ENCODE measurements at regions not wholly inside any gene's neighbourhood (a gene's known extent, or its start where the extent isn't known, plus 50 kb on each side); places are given as distances from the start of the nearest gene placed in this dataset.
A peak's percentile ranks its signal among the peaks of the same experiment; 100 is the strongest.
"Not testable (repeated sequence)": the region's sequence is repeated elsewhere in the genome, so short reads cannot be mapped to it uniquely, and the experiment has no call there.

DNA sequence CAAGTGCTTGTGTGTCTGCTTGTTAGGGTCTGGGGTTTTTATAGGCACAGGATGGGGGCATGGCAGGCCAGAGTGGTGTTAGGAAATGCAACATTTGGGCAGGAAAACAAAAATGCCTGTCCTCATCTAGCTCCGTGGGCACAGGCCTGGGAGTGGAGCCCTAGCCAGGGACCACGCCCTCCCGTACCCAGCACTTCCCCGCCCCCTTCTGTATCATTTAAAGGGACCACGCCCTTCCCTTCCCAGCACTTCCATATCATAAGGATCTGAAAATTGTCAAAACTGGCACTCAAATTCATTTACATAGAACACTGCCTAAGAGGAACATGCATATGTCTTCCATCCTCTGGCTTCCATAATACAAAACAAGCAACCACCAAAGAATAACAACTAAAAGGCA lies 185.8 kb downstream of the B3GLCT start:
- peak; percentile 51 for DNase-seq

DNA sequence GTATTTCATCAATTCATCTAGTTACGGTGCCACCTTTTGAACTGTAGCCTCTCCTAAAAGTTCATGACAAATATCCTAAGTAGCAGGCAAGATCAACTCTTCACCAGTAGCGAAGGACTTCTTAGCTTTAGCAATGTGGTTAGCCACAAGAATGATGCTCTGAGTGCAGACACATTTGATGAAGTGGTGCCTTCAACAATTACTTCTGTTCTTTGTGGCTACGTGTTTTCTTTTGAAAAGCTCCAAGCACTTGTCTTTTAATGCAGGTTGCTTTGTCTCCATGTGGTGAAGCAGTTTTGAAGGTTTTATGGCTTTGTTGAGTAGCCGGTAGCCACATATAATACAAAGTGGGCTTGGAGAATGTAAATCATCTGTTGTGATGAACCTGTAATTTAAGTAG lies 194.7 kb downstream of the B3GLCT start:
- no peak for DNase-seq

DNA sequence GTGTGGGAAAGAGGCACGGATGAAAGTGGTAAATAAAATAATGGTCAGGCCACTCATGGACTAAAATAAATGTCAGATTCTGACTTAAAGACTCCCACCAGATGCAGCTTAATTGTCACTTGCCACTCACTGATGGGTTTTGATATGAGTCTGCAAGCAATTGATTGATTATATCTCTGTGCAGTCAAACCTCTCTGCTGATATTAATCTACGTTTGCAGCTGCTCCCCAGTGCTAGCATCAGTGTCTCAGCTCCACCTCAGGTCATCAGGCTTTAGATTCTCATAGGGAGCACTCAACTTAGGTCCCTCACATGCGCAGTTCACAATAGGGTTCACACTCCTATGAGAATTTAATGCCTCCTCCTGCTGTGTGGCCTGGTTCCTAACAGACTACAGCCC lies 195.3 kb downstream of the B3GLCT start:
- DNase-seq, result no peak

DNA sequence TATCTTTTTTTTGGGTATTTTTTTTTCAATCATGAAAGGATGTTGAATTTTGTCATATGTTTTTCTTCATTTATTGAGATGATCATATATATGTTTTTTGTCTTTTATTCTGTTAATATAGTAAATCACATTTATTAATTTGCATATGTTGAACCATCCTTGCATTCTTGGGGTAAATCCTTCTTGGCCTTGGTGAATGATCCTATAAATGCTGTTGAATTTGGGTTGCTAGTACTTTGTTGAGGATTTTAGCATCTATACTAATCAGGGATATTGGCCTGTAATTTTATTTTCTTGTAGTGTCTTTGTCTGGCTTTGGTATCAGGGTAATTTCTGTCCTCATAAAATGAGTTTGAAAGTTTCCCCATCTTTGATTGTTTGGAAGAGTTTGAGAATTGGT lies 199.9 kb downstream of the B3GLCT start:
- DNase-seq, result no peak

- not testable (repeated sequence) for DNase-seq
Measured at GRCh38 chr13:31403711-31404110, 203.9 kb downstream of the B3GLCT start.

GRCh38 chr13:31408927-31409326 lies 209.2 kb downstream of the B3GLCT start:
- DNase-seq, result no peak

DNA sequence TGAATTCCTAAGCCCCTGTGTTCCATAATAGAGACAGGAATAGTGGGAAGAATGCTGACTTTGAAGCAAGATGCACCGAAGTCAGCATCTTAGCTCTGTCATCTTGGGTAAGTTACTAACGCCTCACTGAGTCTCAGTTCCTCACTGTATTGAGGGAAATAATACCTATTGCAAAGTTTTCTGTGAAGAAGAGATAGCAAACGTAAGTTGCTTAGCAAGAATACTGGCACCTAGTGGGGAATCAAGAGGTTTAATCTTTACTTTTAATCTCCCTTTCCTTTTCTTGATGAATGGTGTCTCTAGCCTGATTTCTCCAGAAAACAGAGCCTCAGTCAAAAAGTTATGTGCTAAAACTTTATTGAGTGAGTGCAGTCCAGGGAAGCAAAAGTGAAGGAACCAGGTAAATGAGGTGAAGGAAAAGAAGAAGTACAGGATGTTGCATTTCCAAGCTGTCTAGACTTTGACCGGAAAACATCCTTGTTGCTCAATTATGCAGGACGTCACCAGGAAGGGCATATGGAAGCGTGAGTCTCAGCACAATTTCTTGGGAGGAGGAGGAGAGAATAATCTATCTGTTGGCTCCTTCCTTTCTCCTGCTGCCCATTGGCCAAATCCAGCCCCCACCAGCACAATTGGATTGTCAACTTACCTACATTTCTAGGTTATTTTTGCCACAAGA lies 210.0 kb downstream of the B3GLCT start:
- peak; percentile 29 for DNase-seq

GRCh38 chr13:31413516-31413915 lies 213.7 kb downstream of the B3GLCT start:
- no peak for DNase-seq

- no peak for DNase-seq
Measured at GRCh38 chr13:31416066-31416465, 216.3 kb downstream of the B3GLCT start.

DNA sequence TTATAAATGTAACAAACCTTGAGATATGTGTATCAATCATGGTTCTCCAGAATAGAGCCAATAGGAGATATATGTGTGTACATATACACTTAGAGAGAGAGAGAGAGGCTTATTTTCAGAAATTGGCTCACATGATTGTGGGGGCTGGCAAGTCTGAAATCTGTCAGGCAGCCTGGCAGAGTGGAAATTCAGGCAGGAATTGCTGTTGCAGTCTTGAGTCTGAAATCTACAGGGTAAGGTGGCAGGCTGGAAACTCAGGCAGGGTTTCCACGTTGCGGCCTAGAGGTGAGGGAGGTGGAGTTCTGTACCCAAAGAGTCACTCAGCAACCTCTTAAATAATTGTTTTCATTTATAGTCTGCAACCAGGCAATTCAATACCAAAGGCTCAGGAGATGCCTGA lies 218.4 kb downstream of the B3GLCT start:
- DNase-seq, result no peak

DNA sequence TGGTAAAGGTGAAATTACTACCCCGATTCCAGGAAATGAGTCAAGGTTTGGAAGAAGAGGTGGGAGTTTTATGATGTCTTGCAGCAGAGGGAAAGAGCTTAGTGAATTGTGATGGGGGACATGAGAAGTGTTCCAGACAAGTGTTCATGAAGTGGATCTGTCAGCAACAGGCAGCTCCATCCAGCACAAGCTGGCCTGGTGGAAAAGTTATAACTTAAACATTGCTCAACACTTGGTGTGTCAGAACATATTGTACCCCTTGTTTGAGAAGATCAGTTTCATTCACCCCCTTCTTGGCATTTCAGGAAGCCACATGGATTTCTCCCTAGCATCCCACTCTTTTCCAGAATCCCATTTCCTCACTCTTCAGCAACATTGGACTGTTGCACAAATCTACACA lies 222.0 kb downstream of the B3GLCT start:
- no peak for DNase-seq

DNA sequence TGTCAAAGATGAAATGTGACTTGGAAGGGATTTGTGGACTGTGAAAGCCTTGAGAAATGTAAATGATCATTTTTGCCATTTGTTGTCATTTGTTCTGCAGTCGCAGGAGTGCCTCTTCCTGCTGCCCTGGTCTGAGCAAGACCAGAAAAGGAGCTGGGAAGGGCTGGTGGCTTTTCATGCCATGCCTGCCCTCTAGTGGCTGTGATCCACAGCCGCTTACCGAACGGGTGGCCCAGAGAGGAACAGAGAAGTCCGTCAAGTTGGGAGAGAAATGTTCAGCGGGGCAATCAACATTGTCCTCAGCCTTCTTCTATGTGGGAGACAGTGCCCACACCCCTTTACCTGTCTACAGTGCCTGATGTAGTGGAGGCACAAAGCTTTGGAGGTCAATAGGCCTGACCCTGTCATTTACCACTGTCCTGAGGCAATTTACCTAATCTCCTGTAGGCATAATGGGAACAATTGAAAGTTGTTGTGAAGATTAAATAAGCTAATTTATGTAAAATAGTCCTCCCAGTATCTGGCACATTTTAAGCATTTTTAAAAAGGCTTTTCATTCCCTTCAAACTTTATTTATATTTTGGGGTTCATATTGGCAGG lies 224.5 kb downstream of the B3GLCT start:
- peak; percentile 91 for DNase-seq

GRCh38 chr13:31426395-31426794 lies 226.6 kb downstream of the B3GLCT start:
- DNase-seq, result no peak

DNA sequence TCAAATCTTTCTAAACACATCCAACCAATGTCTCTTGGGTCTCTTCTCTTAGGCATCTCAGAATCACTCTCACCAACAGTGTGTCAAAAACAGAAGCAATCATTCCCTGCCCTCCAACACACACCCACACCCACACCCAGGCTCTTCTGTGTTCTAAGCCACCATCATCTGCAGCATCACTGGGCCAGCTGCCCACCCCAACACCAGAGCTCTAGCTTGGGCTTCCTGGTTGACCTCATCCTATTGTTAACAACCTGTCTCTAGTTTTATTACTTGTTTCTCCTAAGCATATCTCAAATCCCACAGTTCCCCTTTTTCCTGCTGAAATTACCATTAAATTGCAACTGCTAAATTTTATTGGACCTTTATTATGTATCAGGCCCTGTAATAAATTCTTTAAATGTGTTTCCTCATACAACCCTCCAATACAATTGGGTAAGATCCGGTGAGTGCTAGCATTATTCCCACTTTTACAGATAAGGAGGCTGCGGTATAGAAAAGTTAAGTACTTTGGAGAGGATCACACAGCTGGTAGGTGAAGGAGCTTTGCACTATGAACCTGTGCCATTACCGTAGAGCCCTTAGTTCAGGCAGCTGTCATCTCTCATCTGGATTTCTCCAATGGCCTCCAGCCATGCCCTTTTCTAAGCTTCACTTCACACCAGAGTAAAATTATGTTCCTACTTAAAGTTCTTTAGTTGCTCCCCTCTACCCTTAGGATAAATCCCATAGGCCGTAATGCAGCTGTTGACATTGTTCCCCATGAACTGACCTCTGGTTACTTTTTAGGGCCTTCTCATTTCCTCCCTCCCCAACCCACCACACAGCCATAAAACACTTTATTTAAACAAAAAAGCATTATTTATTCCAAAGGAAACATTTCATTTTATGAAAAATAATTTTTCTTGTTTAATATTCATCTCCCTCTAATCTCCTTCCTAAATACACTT lies 227.7 kb downstream of the B3GLCT start:
- no peak for DNase-seq

GRCh38 chr13:31431722-31432137 lies 232.0 kb downstream of the B3GLCT start:
- DNase-seq, result peak; percentile 69

DNA sequence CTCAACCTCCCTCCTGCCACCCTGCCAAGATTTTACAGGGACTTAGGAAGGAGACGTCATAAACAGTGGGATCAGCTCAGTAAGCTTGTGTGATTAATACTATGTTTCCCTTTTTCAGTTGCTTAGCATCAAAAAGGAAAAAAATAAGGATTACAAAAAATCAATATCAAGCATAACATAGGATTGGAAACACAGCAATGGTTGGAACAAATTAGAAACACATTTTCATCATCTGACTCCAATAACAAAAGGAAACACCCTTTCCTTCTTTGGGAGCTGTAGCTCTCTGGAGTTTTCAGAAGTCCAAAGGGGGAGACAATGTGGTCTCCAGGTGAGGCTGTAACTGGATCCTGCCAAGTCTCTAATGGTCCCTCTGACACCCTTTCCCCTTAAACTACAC lies 233.4 kb downstream of the B3GLCT start:
- no peak for DNase-seq

DNA sequence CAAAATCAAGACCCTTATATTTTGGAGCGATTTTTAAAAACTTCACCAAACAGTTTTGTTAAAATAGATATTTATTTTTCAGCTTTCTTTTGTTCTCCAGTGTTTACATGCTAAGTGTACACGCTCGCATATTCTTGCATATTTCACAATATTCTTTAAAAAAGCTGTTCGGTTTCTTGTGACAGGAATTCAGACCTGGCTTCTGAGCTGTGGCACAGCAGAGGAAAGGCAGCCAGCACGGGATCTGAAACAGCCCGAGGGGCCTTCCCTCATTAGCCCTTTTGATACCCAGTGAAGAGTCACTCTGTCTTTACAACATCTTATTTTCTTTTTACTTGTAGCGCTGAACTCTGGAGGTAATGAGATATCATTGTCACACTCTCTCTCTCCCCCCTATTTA lies 234.0 kb downstream of the B3GLCT start:
- no peak for DNase-seq

DNA sequence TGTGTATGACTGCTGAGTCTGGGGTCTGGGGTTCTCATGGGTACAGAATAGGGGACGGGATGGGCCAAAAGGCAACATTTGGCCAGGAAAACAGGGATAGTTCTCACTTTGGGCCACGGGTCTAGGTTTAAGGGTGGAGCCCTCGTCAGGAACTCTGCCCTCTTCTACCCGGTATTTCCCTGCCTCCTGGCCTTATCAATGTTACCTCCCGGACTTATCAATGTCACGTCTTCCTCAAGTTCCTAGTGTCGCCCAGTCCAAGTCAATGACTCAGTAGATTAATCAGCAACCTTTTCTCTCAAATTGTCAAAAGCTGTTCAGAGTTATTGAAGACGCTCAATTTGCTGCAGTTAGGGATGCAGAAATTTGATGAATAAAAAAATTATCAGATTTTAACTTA lies 234.8 kb downstream of the B3GLCT start:
- no peak for DNase-seq

DNA sequence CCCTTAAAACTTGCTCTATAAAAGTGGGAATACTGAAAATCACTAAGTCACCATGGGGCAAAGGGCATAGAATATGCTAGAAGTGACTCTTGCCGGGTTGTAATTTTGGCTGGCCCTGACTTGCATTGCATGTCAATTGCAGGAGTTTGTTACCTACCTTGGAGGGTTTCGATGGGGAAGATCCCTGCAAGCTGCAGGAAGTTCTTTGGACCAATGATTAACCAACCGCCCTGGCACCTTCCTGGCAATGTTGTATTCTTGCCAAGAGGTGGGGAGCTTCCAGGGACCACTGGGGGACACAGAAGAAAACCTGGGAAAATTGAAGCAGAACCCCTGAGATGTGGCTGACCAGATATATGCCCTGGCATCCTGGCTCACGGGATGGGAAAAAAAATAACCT lies 235.8 kb downstream of the B3GLCT start:
- no peak for DNase-seq

DNA sequence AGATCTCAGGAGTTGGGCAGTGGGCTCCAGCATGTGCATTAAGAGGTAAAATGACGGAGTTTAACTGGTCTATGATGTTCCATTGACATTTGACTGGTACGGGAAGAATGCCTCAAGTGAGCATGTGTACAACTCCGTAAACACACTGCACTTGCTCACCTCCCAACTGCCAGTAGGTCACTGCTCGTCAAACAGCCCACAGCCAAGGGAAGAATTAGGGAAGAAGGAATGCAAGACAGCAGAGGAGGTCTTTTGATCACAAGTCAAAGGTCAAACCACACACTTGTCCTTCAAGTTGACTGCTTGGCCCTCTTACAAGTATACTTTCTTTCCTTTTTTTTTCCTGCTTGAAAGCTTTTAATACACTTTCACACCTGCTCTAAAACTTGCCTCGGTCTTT lies 236.7 kb downstream of the B3GLCT start:
- DNase-seq, result no peak

DNA sequence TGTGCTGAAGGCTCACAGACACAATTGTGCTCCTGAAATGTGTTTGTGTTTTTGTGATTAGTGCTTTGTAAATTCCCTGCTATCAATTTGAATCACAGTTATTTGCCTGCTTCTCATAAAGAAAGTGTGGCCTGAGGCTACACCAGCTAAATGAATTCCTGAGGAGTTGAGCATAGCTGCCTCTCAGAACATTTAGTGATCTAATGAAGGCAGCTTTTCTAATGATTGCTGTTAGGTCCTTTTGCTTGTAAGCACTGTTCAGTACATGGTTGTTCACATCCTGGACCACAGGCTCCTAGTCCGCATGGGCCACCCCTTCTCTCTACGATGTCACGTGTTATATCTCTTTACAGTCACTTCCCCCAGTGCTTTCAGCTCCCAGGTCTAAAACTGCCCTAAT lies 238.2 kb downstream of the B3GLCT start:
- no peak for DNase-seq

GRCh38 chr13:31440132-31440531 lies 240.4 kb downstream of the B3GLCT start:
- DNase-seq, result no peak

GRCh38 chr13:31441800-31442510 lies 242.2 kb downstream of the B3GLCT start:
- no peak for DNase-seq
